ENCODE measurements at regions not wholly inside any gene's neighbourhood (a gene's known extent, or its start where the extent isn't known, plus 50 kb on each side); places are given as distances from the start of the nearest gene placed in this dataset.
A peak's percentile ranks its signal among the peaks of the same experiment; 100 is the strongest.

- TF ChIP-seq GATA2 (IDR thresholded peaks at IDR 0.05; ENCODE audit: insufficient read depth, insufficient read length, low read depth, low read length) (no peak), CTCF (IDR thresholded peaks at IDR 0.05; ENCODE audit: extremely low read depth in 1 of 2, insufficient read depth in 1 of 2, low read depth in 1 of 2, low read length in 2 of 2) (peak; percentile 14 to 15)
- BruUV-seq (replicated peaks) = no TSS peak
- dilution Hi-C loops (cut with MboI; ENCODE audit: extremely low pct_ligation_motif_present, low sequenced_read_pairs) = no loop called here
- Histone ChIP-seq H3K4me2 (ENCODE audit: insufficient read depth, low read length) (no peak overlapping the region), H3K79me2 (ENCODE audit: control insufficient read depth, insufficient read depth, low read length) (no peaks in the 10 kb centered on the region), H3K27ac (ENCODE audit: insufficient read depth, low read depth, low read length) (no peak overlapping the region), H3K4me3 (replicated peaks in 1 of 3; ENCODE audit: insufficient read depth in 1 of 3, low read depth in 1 of 3, low read length in 3 of 3) (no peak overlapping the region), H4K20me1 (replicated peaks; ENCODE audit: control insufficient read depth, extremely low read depth, insufficient read depth, low read length) (no peaks in the 10 kb centered on the region), H3K27me3 (ENCODE audit: control insufficient read depth in 2 of 2, insufficient read depth in 2 of 2, low read length in 2 of 2) (no peaks in the 10 kb centered on the region), H3K9me1 (replicated peaks; ENCODE audit: control insufficient read depth, extremely low read depth, insufficient read depth, low read length) (no peaks in the 10 kb centered on the region), H2AFZ (ENCODE audit: low read depth, low read length) (no peak overlapping the region), H3K4me1 (ENCODE audit: control insufficient read depth, extremely low read depth, insufficient read depth, low read length) (no peaks in the 10 kb centered on the region), H3K9me3 (replicated peaks; ENCODE audit: control insufficient read depth, insufficient read depth, low read length) (no peaks in the 10 kb centered on the region), H3K9ac (replicated peaks; ENCODE audit: extremely low read depth, insufficient read depth, low read length) (no peak overlapping the region), H3K36me3 (ENCODE audit: control insufficient read depth in 2 of 2, extremely low read depth in 1 of 2, insufficient read depth in 2 of 2, low read length in 2 of 2) (no peaks in the 10 kb centered on the region)
- POLR2A ChIA-PET = no interaction called here
- DNase-seq (ENCODE audit: low read depth, low spot score) (no peak), FAIRE-seq (no peak)
- CTCF ChIA-PET = no interaction called here
- intact Hi-C loops (cut with micrococcal nuclease) = loop anchor here (1.0 kb wide), 1 partner anchor 577 kb away; no protein-coding TSS in a partner anchor
Observed at GRCh38 chr3:36124118-36124796, 256.0 kb upstream of the STAC start.

- Histone ChIP-seq H3K9ac (replicated peaks; ENCODE audit: extremely low read depth, insufficient read depth, low read length) (no peak overlapping the region), H4K20me1 (replicated peaks; ENCODE audit: control insufficient read depth, extremely low read depth, insufficient read depth, low read length) (no peaks in the 10 kb centered on the region), H2AFZ (ENCODE audit: low read depth, low read length) (no peak overlapping the region), H3K36me3 (ENCODE audit: control insufficient read depth in 2 of 2, extremely low read depth in 1 of 2, insufficient read depth in 2 of 2, low read length in 2 of 2) (no peaks in the 10 kb centered on the region), H3K9me1 (replicated peaks; ENCODE audit: control insufficient read depth, extremely low read depth, insufficient read depth, low read length) (no peaks in the 10 kb centered on the region), H3K27ac (ENCODE audit: insufficient read depth, low read depth, low read length) (no peak overlapping the region), H3K9me3 (replicated peaks; ENCODE audit: control insufficient read depth, insufficient read depth, low read length) (no peaks in the 10 kb centered on the region), H3K4me2 (ENCODE audit: insufficient read depth, low read length) (no peak overlapping the region), H3K79me2 (ENCODE audit: control insufficient read depth, insufficient read depth, low read length) (no peaks in the 10 kb centered on the region), H3K4me1 (ENCODE audit: control insufficient read depth, extremely low read depth, insufficient read depth, low read length) (no peaks in the 10 kb centered on the region), H3K27me3 (ENCODE audit: control insufficient read depth in 2 of 2, insufficient read depth in 2 of 2, low read length in 2 of 2) (no peaks in the 10 kb centered on the region), H3K4me3 (replicated peaks in 1 of 3; ENCODE audit: insufficient read depth in 1 of 3, low read depth in 1 of 3, low read length in 3 of 3) (no peak overlapping the region)
- DNase-seq (ENCODE audit: low read depth, low spot score) (no peak), FAIRE-seq (no peak)
- POLR2A ChIA-PET = no interaction called here
- dilution Hi-C loops (cut with MboI; ENCODE audit: extremely low pct_ligation_motif_present, low sequenced_read_pairs) = no loop called here
- CTCF ChIA-PET = no interaction called here
- TF ChIP-seq POLR2A (IDR thresholded peaks at IDR 0.05; ENCODE audit: low read depth, low read length) (no peak), FOS (IDR thresholded peaks at IDR 0.05; ENCODE audit: borderline replicate concordance, insufficient read depth, low read length) (no peak), EZH2 (IDR thresholded peaks at IDR 0.05; ENCODE audit: borderline replicate concordance, low read depth, low read length, severe bottlenecking) (no peak), POLR2AphosphoS5 (IDR thresholded peaks at IDR 0.05; ENCODE audit: insufficient read depth, low read depth, low read length) (no peak), MYC (IDR thresholded peaks at IDR 0.05; ENCODE audit: low read depth, low read length) (no peak), JUN (IDR thresholded peaks at IDR 0.05; ENCODE audit: borderline replicate concordance, insufficient read depth, insufficient read length, low read depth) (no peak), MAX (IDR thresholded peaks at IDR 0.05; ENCODE audit: insufficient read depth, insufficient read length) (no peak), GATA2 (IDR thresholded peaks at IDR 0.05; ENCODE audit: insufficient read depth, insufficient read length, low read depth, low read length) (no peak), CTCF (IDR thresholded peaks at IDR 0.05; ENCODE audit: extremely low read depth in 1 of 2, insufficient read depth in 1 of 2, low read depth in 1 of 2, low read length in 2 of 2) (no peak)
- intact Hi-C loops (cut with micrococcal nuclease) = no loop called here
- BruUV-seq (replicated peaks) = no TSS peak
Observed at GRCh38 chr3:36132214-36132613, 248.1 kb upstream of the STAC start.
